ENCODE measurements at regions not wholly inside any gene's neighbourhood (a gene's known extent, or its start where the extent isn't known, plus 50 kb on each side); places are given as distances from the start of the nearest gene placed in this dataset.

DNA sequence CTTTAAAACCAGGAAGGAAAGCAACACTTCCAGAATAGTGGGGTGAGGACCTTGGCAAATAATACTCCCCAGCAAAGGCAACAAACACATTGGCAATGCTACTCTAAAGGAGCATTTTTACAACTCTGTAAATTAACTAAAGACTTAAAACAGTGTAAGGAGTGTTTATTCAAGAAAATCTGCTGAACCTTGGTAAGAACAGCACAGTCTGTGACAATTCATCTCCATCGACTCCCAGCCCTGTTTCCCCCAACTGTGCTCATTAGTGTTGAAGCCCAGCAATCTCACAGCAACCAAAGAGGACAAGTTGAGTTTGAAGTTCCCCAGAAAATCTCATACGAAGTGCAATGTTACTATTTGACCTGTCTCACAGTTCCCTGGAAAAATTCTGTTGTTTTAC is 884.9 kb downstream of the C6orf118 start:
- TF ChIP-seq, protein P1, sequence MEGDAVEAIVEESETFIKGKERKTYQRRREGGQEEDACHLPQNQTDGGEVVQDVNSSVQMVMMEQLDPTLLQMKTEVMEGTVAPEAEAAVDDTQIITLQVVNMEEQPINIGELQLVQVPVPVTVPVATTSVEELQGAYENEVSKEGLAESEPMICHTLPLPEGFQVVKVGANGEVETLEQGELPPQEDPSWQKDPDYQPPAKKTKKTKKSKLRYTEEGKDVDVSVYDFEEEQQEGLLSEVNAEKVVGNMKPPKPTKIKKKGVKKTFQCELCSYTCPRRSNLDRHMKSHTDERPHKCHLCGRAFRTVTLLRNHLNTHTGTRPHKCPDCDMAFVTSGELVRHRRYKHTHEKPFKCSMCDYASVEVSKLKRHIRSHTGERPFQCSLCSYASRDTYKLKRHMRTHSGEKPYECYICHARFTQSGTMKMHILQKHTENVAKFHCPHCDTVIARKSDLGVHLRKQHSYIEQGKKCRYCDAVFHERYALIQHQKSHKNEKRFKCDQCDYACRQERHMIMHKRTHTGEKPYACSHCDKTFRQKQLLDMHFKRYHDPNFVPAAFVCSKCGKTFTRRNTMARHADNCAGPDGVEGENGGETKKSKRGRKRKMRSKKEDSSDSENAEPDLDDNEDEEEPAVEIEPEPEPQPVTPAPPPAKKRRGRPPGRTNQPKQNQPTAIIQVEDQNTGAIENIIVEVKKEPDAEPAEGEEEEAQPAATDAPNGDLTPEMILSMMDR (optimal IDR thresholded peaks at IDR 0.05 in 1 of 3, IDR thresholded peaks at IDR 0.05 in 1 of 3, conservative IDR thresholded peaks at IDR 0.05 in 1 of 3; ENCODE audit: extremely low read depth in 1 of 3, insufficient read depth in 2 of 3, low read length in 3 of 3): no peak
- TF ChIP-seq EZH2 (IDR thresholded peaks at IDR 0.05; ENCODE audit: low read length): no peak

Data from keratinocyte (primary cell).